ENCODE measurements at regions not wholly inside any gene's neighbourhood (a gene's known extent, or its start where the extent isn't known, plus 50 kb on each side); places are given as distances from the start of the nearest gene placed in this dataset.
"Not testable (repeated sequence)": the region's sequence is repeated elsewhere in the genome, so short reads cannot be mapped to it uniquely, and the experiment has no call there.

GRCh38 chr5:101103874-101104273 is 200.8 kb upstream of the ST8SIA4 start:
- in situ Hi-C loops (cut with MboI; ENCODE audit: low pct_unique_long_range_greater_than_20kb in 2 of 9, low sequenced_read_pairs in 9 of 9, unreplicated experiment in 9 of 9), result no loop called here
- no peaks in the 10 kb centered on the region for H3K4me1 ChIP-seq (replicated peaks in 1 of 2)
- 0 to 100% (median 100%) methylated on average over 1 of the region's 1 CpG for WGBS, 10 experiments
- no peak overlapping the region for H3K4me3 ChIP-seq
- H3K27ac ChIP-seq, result no peak overlapping the region
- peak in 3 of 8 experiments; percentile 36 to 84 (median 66) for ATAC-seq (replicated peaks in 6 of 8)

GRCh38 chr5:101102506-101102905 is 199.4 kb upstream of the ST8SIA4 start:
- Histone ChIP-seq H3K4me3 (no peak overlapping the region), H3K27ac (no peak overlapping the region), H3K4me1 (replicated peaks in 1 of 2) (no peaks in the 10 kb centered on the region)
- ATAC-seq (replicated peaks in 6 of 8), result peak in 4 of 8 experiments; percentile 47 to 82 (median 62)
- in situ Hi-C loops (cut with MboI; ENCODE audit: low pct_unique_long_range_greater_than_20kb in 2 of 9, low sequenced_read_pairs in 9 of 9, unreplicated experiment in 9 of 9), result no loop called here

GRCh38 chr5:101091902-101092301 is 188.8 kb upstream of the ST8SIA4 start:
- no peak overlapping the region for H3K27ac ChIP-seq
- ATAC-seq (replicated peaks in 6 of 8), result no peak
- no peak overlapping the region for H3K4me3 ChIP-seq
- in situ Hi-C loops (cut with MboI; ENCODE audit: low pct_unique_long_range_greater_than_20kb in 2 of 9, low sequenced_read_pairs in 9 of 9, unreplicated experiment in 9 of 9), result no loop called here
- WGBS, 10 experiments, result 0 to 88% (median 53%) methylated on average over 1 of the region's 1 CpG; no CpG with 5 or more reads in 2 of the 10 experiments
- no peaks in the 10 kb centered on the region for H3K4me1 ChIP-seq (replicated peaks in 1 of 2)

GRCh38 chr5:101084353-101084752 is 181.3 kb upstream of the ST8SIA4 start:
- Histone ChIP-seq H3K4me3 (no peak overlapping the region), H3K4me1 (replicated peaks in 1 of 2) (peaks cover 0 to 7% of the 10 kb centered on the region in 2 donors), H3K27ac (no peak overlapping the region)
- 0 to 100% (median 71%) methylated on average over 1 of the region's 1 CpG; no CpG with 5 or more reads in 2 of the 10 experiments for WGBS, 10 experiments
- ATAC-seq (replicated peaks in 6 of 8), result no peak
- in situ Hi-C loops (cut with MboI; ENCODE audit: low pct_unique_long_range_greater_than_20kb in 2 of 9, low sequenced_read_pairs in 9 of 9, unreplicated experiment in 9 of 9), result no loop called here

- peak in 7 of 8 experiments; percentile 36 to 97 (median 46) for ATAC-seq (replicated peaks in 6 of 8)
Observed at GRCh38 chr5:101080462-101081240, 177.6 kb upstream of the ST8SIA4 start.

DNA sequence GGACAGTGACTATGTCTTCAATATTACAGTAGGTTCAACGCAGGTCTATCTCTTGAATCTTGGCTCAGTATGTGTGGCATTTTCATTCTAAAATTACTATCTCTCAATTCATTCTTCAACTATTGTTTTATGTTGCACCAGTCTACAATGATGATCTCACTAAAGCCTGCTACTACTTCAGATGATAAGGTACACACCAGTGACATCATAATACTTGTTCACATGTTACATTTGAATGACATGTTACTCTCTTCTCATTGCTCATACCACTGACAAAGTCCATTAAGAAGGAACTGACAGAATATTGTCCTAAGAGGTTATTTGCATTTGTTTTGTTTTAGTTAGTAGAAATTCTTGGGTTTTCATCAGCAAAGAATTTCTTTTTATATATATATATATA is 165.2 kb upstream of the ST8SIA4 start:
- 40 to 100% (median 82%) methylated on average over 1 of the region's 1 CpG; no CpG with 5 or more reads in 4 of the 10 experiments for WGBS, 10 experiments
- in situ Hi-C loops (cut with MboI; ENCODE audit: low pct_unique_long_range_greater_than_20kb in 2 of 9, low sequenced_read_pairs in 9 of 9, unreplicated experiment in 9 of 9), result no loop called here
- ATAC-seq (replicated peaks in 6 of 8), result peak in 1 of 8 experiments; percentile 48
- no peaks in the 10 kb centered on the region for H3K4me1 ChIP-seq (replicated peaks in 1 of 2)
- H3K4me3 ChIP-seq, result no peak overlapping the region
- no peak overlapping the region for H3K27ac ChIP-seq

More at GRCh38 chr5:101080462-101081240, 177.6 kb upstream of the ST8SIA4 start:
- 0 to 100% (median 73%) methylated on average over 1 to 5 of the region's 5 CpGs; no CpG with 5 or more reads in 1 of the 10 experiments for WGBS, 10 experiments
- Histone ChIP-seq H3K4me1 (replicated peaks in 1 of 2) (peaks cover 0 to 11% of the 10 kb centered on the region in 2 donors), H3K4me3 (no peak overlapping the region), H3K27ac (no peak overlapping the region)
- in situ Hi-C loops (cut with MboI; ENCODE audit: low pct_unique_long_range_greater_than_20kb in 2 of 9, low sequenced_read_pairs in 9 of 9, unreplicated experiment in 9 of 9), result no loop called here

DNA sequence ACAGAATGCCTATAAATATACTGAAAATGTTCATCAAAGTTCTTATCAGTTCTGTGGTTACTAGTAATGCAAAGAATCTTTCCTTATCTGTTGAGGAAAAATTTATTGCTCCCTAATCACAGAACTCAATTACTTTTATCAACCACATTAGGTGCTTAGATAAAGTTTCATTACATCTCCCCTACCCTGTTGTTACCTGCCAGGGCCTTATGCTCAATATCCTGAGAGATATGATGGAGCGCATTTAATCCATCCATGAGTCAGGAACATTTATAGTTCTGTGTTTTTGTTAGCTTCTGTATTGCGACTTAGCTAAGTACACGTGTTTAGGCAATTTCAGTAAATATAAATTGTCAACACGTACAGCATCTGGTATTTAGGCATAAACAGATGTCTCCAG is 164.3 kb upstream of the ST8SIA4 start:
- no peak overlapping the region for H3K27ac ChIP-seq
- H3K4me1 ChIP-seq (replicated peaks in 1 of 2), result no peaks in the 10 kb centered on the region
- H3K4me3 ChIP-seq, result no peak overlapping the region
- peak in 2 of 8 experiments; percentile 42 to 71 for ATAC-seq (replicated peaks in 6 of 8)
- WGBS, 10 experiments, result 0 to 100% (median 78%) methylated on average over 1 to 4 of the region's 4 CpGs; no CpG with 5 or more reads in 1 of the 10 experiments
- in situ Hi-C loops (cut with MboI; ENCODE audit: low pct_unique_long_range_greater_than_20kb in 2 of 9, low sequenced_read_pairs in 9 of 9, unreplicated experiment in 9 of 9), result no loop called here

- in situ Hi-C loops (cut with MboI; ENCODE audit: low pct_unique_long_range_greater_than_20kb in 2 of 9, low sequenced_read_pairs in 9 of 9, unreplicated experiment in 9 of 9), result no loop called here
- Histone ChIP-seq H3K4me3 (no peak overlapping the region), H3K4me1 (replicated peaks in 1 of 2) (no peaks in the 10 kb centered on the region), H3K27ac (no peak overlapping the region)
- ATAC-seq (replicated peaks in 6 of 8), result no peak
Observed at GRCh38 chr5:101062902-101063301, 159.8 kb upstream of the ST8SIA4 start.

DNA sequence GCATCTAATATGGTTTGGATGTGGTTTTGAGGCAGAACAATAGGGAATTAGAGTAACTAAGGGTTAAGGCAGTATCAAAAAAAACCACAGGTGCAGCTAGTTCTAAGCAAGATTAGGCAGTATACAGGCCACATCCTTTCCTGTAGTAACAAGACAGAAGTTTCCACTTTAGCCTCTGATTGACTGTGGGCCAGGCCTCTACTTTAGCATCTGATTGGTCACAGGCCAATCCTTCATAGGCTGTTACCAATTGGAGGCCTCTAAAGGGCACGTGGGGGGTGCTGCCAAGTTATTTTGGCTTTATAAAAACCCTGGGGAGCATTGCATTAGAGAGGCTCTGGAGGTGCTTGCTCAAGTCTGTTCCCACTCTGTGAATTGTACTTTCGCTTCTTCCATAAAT is 144.1 kb upstream of the ST8SIA4 start:
- 10 to 100% (median 72%) methylated on average over 1 to 2 of the region's 2 CpGs for WGBS, 10 experiments
- no peak for ATAC-seq (replicated peaks in 6 of 8)
- Histone ChIP-seq H3K4me3 (no peak overlapping the region), H3K4me1 (replicated peaks in 1 of 2) (no peaks in the 10 kb centered on the region), H3K27ac (no peak overlapping the region)
- in situ Hi-C loops (cut with MboI; ENCODE audit: low pct_unique_long_range_greater_than_20kb in 2 of 9, low sequenced_read_pairs in 9 of 9, unreplicated experiment in 9 of 9), result no loop called here

DNA sequence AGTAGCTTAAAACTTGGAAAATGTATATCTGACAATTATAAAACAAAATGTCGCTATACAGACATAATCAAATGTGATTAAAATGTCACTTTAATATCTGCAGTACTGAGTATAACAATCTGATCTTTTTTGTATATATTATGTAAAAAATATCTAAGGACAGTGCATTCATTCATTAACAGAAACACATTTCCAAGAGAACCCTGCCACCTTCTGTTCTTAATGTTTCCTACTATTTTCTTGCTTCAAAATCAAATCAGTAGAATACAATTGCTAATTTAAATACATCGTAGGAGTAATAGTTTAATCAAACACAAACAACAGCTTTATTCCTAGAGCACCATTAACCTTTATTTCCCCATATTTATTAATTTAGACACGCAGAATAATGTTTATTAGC is 142.6 kb upstream of the ST8SIA4 start:
- no peaks in the 10 kb centered on the region for H3K4me1 ChIP-seq (replicated peaks in 1 of 2)
- H3K4me3 ChIP-seq, result no peak overlapping the region
- 3 to 96% (median 74%) methylated on average over 3 of the region's 3 CpGs for WGBS, 10 experiments
- in situ Hi-C loops (cut with MboI; ENCODE audit: low pct_unique_long_range_greater_than_20kb in 2 of 9, low sequenced_read_pairs in 9 of 9, unreplicated experiment in 9 of 9), result no loop called here
- no peak for ATAC-seq (replicated peaks in 6 of 8)
- H3K27ac ChIP-seq, result no peak overlapping the region

GRCh38 chr5:101040002-101040401 is 136.9 kb upstream of the ST8SIA4 start:
- H3K4me3 ChIP-seq; H3K4me1 ChIP-seq (replicated peaks in 1 of 2); in situ Hi-C loops (cut with MboI; ENCODE audit: low pct_unique_long_range_greater_than_20kb in 2 of 9, low sequenced_read_pairs in 9 of 9, unreplicated experiment in 9 of 9); ATAC-seq (replicated peaks in 6 of 8); H3K27ac ChIP-seq: not testable (repeated sequence)

DNA sequence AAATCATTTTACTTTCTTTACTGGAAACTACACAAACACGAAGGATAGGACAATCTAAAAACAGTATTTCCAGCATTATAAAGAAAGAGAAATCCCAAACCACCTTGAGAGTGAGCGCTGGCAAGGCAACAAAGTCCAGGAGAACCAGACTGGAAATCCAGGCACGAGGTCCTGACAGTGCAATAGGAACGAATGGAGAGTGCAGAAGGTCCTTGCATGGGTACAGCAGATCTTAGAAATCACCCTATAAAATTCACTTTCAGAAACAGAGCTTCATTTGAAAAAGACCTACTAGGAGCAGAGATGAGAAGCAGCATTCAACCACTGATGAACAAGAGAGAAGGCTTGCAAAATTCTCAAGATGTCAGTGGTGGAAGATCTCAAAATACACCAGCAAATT is 133.7 kb upstream of the ST8SIA4 start:
- 10 to 95% (median 44%) methylated on average over 1 to 4 of the region's 4 CpGs for WGBS, 10 experiments
- in situ Hi-C loops (cut with MboI; ENCODE audit: low pct_unique_long_range_greater_than_20kb in 2 of 9, low sequenced_read_pairs in 9 of 9, unreplicated experiment in 9 of 9), result no loop called here
- H3K4me1 ChIP-seq (replicated peaks in 1 of 2), result no peaks in the 10 kb centered on the region

DNA sequence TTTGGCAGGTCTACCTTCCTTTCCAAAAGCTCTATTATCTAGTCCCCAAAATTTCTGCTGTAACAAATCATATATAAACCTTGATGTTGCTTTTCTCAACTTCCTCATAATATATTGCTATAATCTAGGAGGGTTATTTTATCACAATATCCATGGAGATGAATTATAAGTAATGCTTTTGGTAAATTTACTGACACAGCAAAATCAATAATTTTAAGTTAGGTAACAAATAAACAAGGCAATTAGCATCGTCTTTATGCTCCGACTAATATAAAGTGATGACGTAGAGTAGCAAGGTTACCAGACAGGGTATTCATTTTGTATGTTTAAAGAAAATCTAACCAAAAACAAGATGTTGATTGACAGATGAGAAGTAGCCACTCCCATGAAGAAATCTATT is 132.3 kb upstream of the ST8SIA4 start:
- no peaks in the 10 kb centered on the region for H3K4me1 ChIP-seq (replicated peaks in 1 of 2)
- in situ Hi-C loops (cut with MboI; ENCODE audit: low pct_unique_long_range_greater_than_20kb in 2 of 9, low sequenced_read_pairs in 9 of 9, unreplicated experiment in 9 of 9), result no loop called here
- no peak overlapping the region for H3K4me3 ChIP-seq
- H3K27ac ChIP-seq, result no peak overlapping the region
- WGBS, 10 experiments, result 49 to 100% (median 72%) methylated on average over 1 to 3 of the region's 3 CpGs
- no peak for ATAC-seq (replicated peaks in 6 of 8)

More for the DNA sequence above, 133.7 kb upstream of the ST8SIA4 start:
- ATAC-seq (replicated peaks in 6 of 8), result no peak
- Histone ChIP-seq H3K4me3 (no peak overlapping the region), H3K27ac (no peak overlapping the region)

DNA sequence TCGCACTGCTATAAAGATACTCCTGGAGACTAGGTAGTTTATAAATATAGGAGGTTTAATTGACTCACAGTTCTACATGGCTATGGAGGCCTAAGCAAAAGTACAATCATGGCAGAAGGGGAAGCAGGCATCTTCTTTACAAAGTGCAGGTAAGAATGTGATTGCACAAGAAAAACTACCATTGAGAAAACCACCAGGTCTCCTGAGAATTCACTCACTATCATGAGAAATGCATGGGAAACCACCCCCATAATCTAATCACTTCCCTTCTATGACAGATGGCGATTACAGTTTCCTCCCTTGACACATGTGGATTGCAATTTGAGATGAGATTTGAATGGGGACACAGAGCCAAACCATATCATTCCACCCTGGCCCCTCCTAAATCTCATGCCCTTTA is 121.2 kb upstream of the ST8SIA4 start:
- in situ Hi-C loops (cut with MboI; ENCODE audit: low pct_unique_long_range_greater_than_20kb in 2 of 9, low sequenced_read_pairs in 9 of 9, unreplicated experiment in 9 of 9), result no loop called here
- no peak for ATAC-seq (replicated peaks in 6 of 8)
- no peak overlapping the region for H3K27ac ChIP-seq
- no peak overlapping the region for H3K4me3 ChIP-seq
- no peaks in the 10 kb centered on the region for H3K4me1 ChIP-seq (replicated peaks in 1 of 2)
- WGBS, 10 experiments, result 17 to 100% (median 85%) methylated on average over 1 to 2 of the region's 2 CpGs
